BE2C (cell line): ENCODE measurements at regions not wholly inside any gene's neighbourhood (a gene's known extent, or its start where the extent isn't known, plus 50 kb on each side); places are given as distances from the start of the nearest gene placed in this dataset.

Source experiments
- DNase-seq: peaks from one replicate; pipeline ENCODE4 v3.0.0-alpha.2; 2020
- H3K27me3 ChIP-seq: fragments of 250-450 bp; sonication (Bioruptor Pico); 2 replicates; pipeline ENCODE4 v1.5.1; 2020; ENCODE audit warnings: mild to moderate bottlenecking
- H3K36me3 ChIP-seq: fragments of 250-450 bp; sonication (Bioruptor Pico); 2 replicates; pipeline ENCODE4 v1.5.1; 2020; ENCODE audit warnings: mild to moderate bottlenecking
- H3K4me1 ChIP-seq: fragments of 250-450 bp; sonication (Bioruptor Pico); 2 replicates; pipeline ENCODE4 v1.5.1; 2020
- H3K4me3 ChIP-seq: 2 replicates; pipeline ENCODE4 v1.5.1; 2011; ENCODE audit warnings: low read depth, low read length
- H3K9me3 ChIP-seq: fragments of 250-450 bp; sonication (Bioruptor Pico); 2 replicates; pipeline ENCODE4 v1.5.1; 2020
- CTCF ChIP-seq: IDR thresholded peaks from 2 replicates; pipeline ENCODE4 v1.5.1; 2012; ENCODE audit warnings: mild to moderate bottlenecking, low read depth, low read length

- H3K4me3 ChIP-seq: no peak overlapping the region
- H3K27me3 ChIP-seq: no peaks in the 10 kb centered on the region
- TF ChIP-seq CTCF: no peak
- H3K4me1 ChIP-seq: peaks cover 10% of the 10 kb centered on the region
- H3K9me3 ChIP-seq: no peaks in the 10 kb centered on the region; the same call in 1 of the 2 replicates
- no peaks in the 10 kb centered on the region for H3K36me3 ChIP-seq
- DNase-seq: no peak
Measured at GRCh38 chr9:38305582-38305981, 86.9 kb upstream of the ALDH1B1 start.

GRCh38 chr9:38301376-38302106 lies 91.0 kb upstream of the ALDH1B1 start:
- TF ChIP-seq CTCF: no peak
- H3K9me3 ChIP-seq: no peaks in the 10 kb centered on the region
- no peaks in the 10 kb centered on the region; the same call in 1 of the 2 replicates for H3K4me1 ChIP-seq
- H3K36me3 ChIP-seq: no peaks in the 10 kb centered on the region
- no peak for DNase-seq
- H3K4me3 ChIP-seq: no peak overlapping the region
- no peaks in the 10 kb centered on the region for H3K27me3 ChIP-seq

GRCh38 chr9:38299856-38300255 lies 92.6 kb upstream of the ALDH1B1 start:
- Histone ChIP-seq H3K9me3 (no peaks in the 10 kb centered on the region), H3K27me3 (no peaks in the 10 kb centered on the region), H3K36me3 (no peaks in the 10 kb centered on the region), H3K4me1 (no peaks in the 10 kb centered on the region; the same call in 1 of the 2 replicates), H3K4me3 (no peak overlapping the region)
- no peak for TF ChIP-seq CTCF
- DNase-seq: no peak

- no peak for DNase-seq
- Histone ChIP-seq H3K36me3 (no peaks in the 10 kb centered on the region), H3K27me3 (no peaks in the 10 kb centered on the region), H3K9me3 (no peaks in the 10 kb centered on the region), H3K4me1 (no peaks in the 10 kb centered on the region; the same call in none of the 2 replicates), H3K4me3 (no peak overlapping the region)
- TF ChIP-seq CTCF: no peak
Measured at GRCh38 chr9:38298904-38299303, 93.6 kb upstream of the ALDH1B1 start.

GRCh38 chr9:38298503-38298902 lies 94.0 kb upstream of the ALDH1B1 start:
- no peak for TF ChIP-seq CTCF
- Histone ChIP-seq H3K36me3 (no peaks in the 10 kb centered on the region), H3K4me1 (no peaks in the 10 kb centered on the region; the same call in none of the 2 replicates), H3K9me3 (no peaks in the 10 kb centered on the region), H3K27me3 (no peaks in the 10 kb centered on the region), H3K4me3 (no peak overlapping the region)
- no peak for DNase-seq

GRCh38 chr9:38296807-38297206 lies 95.7 kb upstream of the ALDH1B1 start:
- no peak for DNase-seq
- no peaks in the 10 kb centered on the region for H3K36me3 ChIP-seq
- H3K27me3 ChIP-seq: no peaks in the 10 kb centered on the region
- H3K4me3 ChIP-seq: no peak overlapping the region
- no peaks in the 10 kb centered on the region for H3K9me3 ChIP-seq
- no peaks in the 10 kb centered on the region; the same call in none of the 2 replicates for H3K4me1 ChIP-seq
- no peak for TF ChIP-seq CTCF
